GM21529 (cell line): ENCODE measurements at regions not wholly inside any gene's neighbourhood (a gene's known extent, or its start where the extent isn't known, plus 50 kb on each side); places are given as distances from the start of the nearest gene placed in this dataset.

ENCODE experiments used
- ATAC-seq: cut with Tn5 transposase; IDR thresholded peaks from one replicate; pipeline ENCODE4 v1.9.1; 2021; ENCODE audit not compliant: unreplicated experiment

DNA sequence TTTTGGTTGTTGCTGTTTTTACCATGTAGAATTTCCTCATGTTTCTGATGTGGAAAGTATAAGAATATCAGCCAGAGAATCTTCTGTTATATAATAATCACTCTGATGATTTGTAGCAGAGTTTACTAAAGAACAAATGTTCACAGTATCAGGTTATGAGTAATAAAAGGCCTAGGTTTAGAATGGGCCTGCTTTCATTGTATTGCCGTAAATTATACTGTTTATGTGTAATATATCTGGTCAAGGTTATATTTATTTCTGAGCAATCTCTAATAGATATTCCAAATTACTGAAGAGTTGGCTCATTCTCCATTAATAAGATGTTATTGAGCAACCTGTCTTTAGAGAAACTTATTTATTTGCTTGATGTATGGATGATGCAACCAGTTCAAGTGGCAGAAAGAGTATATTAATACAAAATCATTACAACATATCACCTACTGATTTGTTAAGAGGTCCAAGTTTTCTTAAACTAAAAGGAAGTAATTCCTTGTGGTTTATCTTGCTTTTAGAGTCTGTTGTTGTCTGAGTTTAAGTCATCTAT, 649.4 kb upstream of the CXADR start:
- no peak for ATAC-seq

DNA sequence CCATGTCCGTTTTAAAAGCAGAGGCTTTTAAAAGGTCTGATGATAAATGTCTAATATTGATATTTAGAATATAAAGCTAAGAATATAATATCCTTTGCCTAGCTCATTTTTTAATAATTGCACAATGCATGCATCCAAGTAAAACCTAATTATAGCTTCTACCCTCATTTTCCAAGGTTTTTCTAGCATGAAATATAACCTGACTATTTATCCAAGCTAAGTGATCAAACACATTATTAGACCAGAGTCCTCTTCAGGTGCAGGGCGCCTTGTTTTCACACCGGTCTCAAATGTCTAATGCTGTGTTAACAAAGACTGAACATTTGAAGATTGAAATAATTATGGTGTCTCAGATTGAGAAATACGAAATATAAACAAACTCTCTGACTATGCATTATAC, 648.9 kb upstream of the CXADR start:
- no peak for ATAC-seq

DNA sequence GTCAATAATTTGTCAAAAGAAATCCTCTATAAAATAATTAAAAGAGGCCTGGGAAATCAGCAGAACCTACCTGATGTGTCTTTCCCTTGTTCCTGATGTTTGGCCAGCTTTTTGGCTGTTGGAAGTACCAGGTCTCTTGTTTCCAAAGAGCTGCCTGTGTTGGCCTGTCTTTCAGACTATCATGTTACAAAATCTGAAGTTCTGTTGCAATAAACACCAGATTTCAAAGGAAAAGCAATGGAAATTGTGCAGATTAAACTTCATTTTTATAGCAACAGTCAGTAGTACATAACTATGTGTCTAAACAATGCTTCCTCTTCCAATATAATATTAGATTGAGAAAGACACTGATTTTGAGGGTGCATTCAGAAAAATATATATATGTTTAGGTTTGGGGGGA, 647.2 kb upstream of the CXADR start:
- ATAC-seq, result no peak

DNA sequence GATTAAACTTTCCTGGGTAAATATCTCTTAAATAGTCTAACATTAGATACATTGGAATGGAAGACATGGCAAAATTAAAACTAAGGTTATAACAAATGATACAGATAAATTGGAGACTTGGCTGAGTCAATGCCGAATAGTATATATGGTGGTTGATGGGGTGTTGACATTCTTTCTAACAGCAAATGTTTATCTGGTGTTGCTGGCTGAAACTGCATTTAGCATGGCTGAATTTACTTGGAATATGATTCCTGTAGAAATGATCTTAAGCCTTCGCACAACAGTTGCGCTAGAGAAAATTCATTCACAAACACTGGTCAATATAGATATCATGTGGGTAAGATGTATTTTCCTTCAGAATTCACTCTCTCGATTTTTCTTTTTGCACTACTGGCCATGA, 646.0 kb upstream of the CXADR start:
- no peak for ATAC-seq

DNA sequence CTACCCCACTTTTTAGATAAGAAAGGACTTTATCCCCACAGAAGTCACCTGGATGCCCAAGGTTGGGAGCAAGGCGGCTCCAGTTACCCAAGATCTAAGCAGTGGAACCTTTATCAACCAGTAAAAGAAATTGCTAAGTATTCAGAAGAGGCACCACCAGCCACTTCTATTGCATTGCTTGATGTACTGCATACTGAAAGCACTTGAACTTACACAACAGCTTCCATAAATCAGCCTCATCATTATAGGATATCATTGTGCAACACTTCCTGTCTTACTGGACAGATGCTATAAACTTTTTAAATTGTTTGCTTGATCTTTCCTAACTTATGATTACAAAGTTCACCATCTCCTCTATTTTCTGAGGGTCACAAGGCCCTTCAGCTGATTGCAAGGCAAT, 642.7 kb upstream of the CXADR start:
- no peak for ATAC-seq

DNA sequence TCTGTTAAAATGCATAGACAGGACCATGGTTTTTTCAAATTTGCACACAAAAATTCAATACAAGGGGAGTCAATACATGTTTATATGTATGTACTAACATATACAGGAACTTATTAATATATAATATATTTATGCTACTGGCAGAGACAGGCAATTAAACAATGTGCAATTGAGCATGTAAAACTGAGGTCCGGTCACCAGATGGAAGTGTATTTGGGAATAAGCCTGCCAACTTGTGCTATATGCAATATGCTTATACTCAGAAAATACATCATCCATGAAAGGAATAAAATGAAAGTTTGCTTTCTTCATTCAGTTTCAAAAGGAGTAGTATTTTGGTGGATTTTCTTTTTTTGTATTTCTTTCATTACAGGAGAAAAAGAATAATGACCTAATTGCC, 640.2 kb upstream of the CXADR start:
- ATAC-seq, result no peak

DNA sequence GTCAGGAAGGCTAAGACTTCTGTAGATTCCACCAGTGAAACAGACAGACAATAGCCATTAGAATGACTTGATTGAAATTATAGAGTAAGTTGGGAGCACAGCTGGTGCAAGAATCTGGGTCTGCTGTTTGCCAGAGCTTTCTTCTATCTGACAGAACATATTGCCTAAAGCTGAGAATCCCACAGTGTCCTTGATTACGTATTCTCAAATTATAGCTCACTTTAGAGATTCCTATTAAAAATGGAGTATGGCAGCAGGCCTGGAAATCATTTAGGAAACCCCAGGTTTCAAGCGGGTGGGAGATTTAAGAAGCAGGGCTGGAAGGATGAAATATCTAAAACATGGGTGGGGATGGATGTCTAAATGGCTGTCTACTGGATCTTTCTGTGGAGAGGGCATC, 639.7 kb upstream of the CXADR start:
- no peak for ATAC-seq

DNA sequence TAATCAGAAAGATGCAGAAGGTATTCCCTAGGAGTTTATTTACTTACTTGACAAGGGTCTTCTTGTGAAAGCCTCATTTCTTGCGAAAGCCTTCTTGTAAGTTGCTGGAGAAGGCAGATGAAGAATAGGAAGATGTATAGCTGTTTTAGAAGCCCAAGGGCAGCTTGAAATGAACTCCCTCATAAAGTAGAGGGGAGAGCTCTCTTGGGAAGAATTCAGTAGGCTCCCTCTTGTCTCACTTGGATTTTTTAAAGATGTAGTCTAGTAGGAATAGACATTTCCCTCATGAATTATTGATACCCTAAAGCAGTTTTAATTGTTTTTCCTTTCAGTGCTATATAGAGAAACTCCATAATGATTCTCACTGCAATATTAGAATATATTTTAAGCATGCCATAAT, 639.2 kb upstream of the CXADR start:
- no peak for ATAC-seq

DNA sequence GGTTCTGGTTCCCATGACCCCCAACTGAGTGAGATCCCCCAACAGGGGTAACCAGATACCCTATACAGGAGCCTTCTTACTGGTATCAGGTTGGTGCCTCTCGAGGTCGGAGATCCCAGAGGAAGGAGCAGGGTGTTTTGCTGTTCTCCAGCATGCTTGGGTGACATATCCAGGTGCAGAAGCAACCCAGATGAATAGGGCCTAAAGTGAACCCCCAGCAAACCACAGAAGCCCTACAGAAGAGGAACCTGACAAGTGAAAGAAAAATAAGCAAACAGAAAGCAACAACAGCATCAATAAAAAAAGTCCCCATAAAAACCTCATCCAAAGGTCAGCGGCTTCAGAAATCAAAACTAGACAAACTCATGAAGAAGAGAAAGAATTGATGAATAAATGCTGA, 633.4 kb upstream of the CXADR start:
- no peak for ATAC-seq

DNA sequence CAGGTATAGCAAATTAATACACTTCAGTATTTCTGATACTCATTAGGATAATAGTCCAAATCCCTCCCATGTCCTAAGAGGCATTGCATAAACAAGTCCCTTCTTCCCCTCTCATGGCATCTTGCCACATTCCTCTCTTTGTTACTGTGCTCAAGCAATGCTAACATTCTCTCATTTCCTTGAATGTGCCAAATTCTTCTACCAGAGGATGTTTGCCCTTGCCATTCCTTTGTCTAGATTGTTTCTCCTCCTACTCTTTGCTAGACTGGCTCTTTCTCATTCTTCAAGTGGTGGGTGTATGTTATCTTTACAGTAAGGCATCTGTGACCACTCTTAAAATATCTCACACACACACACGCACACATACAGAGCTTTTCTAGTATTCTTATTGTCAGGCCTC, 621.0 kb upstream of the CXADR start:
- no peak for ATAC-seq

DNA sequence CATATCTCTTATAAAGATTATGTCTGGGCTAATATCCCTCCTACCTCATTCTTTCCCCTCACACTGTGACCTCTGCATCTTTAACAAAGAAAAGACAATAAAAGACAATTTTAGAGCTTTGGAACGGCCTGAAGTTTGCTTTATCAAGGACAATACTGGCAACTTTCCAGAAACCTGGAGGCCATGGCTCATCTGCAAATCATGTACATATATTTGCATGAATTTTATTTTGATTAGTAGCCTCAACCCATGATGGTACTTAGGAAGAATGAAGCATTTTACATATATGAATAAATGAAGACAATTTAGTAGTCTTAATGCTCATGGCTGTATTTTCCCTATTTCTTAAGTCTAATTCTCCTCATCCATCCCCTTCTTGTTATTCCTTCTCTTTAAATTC, 612.2 kb upstream of the CXADR start:
- ATAC-seq, result no peak

DNA sequence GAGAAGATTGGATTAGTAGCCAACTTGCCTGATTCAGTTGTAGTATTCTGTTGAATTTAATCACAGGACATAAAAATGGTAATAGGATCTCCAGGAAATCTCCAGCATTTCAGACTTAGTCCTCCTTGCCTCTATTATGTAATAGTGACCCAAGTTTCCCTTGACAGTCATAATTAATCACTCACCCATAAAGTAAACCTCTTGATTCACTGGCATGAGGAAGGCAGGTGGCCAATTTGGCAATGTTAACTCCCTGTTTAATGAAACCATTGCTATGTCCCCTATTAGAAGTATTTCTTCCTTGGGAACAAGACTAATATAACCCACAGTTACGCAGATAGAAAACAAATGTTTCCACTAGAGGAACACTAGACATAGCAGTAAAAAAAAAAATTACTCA, 604.8 kb upstream of the CXADR start:
- ATAC-seq, result no peak

DNA sequence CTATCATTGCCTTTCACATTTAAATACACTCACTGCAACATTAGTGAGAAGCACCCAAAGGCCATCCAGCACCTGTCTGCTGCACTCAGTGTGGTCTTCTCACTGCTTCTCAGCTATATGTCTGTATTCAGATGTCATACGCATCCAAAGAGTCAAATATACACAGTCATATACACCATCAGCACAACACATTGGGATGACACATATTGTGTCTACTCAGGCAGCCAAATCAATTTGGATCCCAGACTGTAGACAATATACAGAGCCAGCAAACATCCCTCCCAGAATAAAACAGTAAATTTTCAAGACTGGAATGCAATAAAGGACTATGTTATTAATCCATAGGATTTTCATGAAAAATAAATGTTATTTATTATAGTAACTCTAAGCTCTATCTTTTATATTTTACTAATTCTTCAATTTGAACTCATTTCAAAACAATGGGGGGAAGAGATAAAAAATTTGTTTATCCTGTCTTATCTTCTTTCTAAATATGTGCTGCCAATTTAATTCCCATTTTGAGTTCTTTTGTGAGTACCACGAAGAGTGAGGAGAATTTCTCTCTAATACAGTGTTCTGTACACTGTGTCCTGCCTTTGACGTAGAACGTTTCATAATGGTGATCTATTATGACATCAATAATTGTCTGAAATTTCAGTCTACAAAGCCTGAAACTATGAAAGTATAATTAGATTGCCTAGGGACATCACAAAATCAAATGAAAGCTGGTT, 602.2 kb upstream of the CXADR start:
- no peak for ATAC-seq

DNA sequence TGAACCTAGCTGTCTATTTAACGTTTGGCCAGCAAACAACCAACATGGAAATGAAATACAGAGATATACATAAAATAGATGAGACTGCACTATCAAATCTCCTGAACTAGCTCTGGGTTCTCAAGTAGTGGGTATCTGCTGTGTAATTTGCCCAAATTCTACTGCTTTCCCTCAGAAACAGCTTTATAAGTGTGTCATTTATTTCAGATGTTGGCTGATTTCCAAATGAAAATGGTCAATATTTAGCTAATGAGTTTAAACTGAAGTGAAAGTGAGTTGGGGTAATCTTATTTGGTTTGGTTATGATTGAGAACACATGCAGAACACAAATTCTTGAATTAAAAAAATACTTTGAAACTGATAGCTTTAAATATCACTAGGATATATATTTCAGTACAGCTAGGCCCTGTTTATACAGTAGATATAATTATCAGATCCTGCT, 601.7 kb upstream of the CXADR start:
- ATAC-seq, result no peak

DNA sequence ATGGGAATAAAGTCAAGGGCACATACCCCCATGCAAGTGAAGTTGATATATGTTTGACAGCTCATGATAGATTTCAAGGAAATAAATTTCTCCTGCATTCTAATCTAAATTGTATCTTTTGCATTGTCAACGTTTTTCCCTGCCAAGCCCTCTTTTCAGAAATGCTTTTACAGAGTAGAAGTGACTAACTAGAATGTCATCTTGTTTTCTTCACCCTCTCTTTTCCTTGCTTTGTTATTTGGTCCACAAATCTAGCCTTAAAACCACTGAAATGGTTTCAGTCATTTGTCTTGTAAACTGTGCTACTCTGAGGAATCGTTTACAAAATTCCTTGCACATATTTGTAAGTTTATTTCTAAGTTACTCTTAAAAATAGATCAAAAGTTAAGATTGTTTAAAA, 600.8 kb upstream of the CXADR start:
- no peak for ATAC-seq

DNA sequence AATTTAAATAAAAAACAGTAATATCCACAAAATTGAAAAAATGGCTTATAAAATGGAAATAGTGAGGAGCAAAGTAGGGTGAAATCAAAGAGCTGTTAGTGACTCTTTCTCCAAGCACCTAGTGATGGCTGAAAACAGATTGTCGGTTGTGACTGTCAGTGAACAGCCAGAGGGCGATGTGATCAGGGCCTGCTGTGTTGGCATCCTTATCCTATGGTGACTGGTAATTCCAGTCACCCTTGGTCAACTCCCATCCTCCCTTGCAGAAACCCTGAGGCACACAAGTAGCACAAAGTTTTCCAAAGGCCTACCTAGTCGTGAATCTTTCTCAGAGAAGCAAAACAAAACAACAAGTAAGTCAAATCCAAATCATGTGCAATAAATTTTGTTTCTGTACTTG, 599.8 kb upstream of the CXADR start:
- no peak for ATAC-seq

DNA sequence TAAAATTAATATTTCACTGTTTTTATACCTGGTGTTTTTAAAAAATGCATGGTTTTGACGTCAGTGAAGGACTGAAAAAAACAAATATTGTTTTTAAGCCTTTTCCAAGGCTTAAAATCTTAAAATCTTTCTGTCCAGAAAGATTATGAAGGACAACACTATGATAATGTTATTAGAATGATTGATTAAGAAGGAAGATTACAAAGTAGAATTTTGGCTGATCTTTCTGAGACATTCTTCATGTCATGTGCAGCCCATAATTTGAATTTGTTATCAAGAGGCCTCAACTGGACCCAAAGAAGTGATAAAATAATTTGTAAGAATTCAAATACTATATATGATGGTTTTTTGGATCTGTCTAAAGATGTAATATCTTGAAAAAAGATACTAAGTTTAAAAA, 584.4 kb upstream of the CXADR start:
- ATAC-seq, result no peak

DNA sequence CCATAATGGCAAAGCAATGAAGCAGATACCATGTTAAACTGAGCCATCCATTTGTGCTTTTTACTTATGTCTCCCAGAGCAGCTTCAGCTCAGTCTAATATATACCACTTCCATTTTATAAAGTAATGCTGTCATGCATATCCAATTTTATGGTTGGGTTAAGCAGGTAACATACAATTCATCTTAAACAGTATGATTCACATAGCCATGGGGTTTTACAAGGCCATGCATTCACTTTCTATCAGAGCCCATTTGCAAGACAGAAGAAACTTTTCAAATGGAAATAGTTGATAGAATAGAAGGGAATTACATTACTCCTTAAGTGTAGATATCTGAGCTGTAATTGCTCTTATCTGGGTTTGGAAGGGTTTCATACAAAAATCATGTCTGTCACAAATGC, 580.5 kb upstream of the CXADR start:
- ATAC-seq, result no peak

DNA sequence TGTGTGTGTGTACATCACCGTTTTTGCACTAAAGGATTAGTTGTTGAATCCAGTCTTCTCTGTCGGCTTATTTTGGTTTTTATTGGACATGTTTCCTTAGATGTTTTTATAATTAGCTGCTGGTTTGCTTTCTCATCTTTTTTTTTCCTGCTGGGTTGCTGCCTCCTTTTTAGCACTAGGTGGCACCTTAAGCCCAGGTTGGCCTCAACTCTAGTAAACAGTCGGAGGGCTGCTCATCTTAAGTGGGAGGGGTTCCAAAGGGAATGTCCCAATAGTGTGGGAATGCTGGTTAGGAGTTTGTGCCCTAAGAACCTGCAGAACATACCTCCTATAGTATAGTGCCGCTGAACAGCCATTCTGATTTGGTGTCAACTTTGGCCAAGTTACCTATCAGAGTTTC, 570.1 kb upstream of the CXADR start:
- no peak for ATAC-seq

DNA sequence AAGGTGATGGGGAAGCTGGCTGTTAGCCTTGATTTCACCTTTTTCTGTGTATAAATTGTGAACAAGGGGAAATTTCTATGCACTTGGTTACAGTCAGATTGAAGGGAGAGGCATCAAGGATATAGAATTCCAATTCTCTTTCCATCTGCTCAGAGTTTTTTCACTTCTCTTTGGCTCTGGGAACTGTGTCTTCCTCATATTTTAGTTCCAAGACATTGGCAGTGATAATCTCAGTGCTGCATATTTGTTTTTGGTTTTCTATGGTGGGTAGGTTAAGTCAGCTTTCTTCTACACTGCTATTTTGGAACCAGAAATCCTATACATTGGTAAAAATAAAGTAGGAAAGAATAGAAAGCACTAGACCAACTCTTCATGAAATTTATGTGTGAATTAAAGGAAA, 569.6 kb upstream of the CXADR start:
- no peak for ATAC-seq

DNA sequence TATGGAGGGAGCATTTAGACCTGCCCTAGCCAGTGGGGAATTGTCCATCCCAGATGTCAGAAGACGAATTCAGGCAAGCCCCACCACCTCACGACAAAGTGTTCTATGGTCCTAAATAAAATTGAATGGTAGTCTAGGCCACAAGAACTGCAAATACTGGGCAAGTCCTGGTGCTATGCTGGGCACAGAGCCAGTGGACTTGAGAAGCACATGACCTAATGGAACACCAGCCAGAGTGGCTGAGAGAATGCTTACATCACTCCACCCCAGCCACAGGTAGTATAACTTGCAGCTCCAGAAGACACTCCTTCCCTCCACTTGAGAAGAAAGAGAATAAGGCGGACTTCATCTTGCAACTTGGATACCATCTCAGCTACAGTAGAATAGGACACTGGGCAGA, 567.3 kb upstream of the CXADR start:
- ATAC-seq, result no peak

DNA sequence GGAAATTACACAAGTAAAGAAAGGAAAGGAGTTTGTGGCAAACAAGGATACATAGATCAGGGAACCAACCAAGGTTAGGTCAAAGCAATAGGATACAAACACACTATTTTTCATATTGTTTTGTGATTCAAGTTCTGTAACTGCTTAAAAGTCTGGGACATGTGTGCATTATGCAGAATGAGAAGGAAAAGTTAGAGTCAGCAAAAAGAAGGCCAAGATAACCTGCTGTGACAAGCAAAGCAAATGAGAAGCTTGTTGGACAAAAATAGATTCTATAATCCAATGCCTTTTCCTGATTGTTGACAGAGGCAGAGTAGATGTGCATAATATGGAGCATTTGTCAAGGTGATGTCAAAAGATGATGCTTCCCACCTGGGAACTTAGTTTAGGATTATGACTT, 556.0 kb upstream of the CXADR start:
- no peak for ATAC-seq

DNA sequence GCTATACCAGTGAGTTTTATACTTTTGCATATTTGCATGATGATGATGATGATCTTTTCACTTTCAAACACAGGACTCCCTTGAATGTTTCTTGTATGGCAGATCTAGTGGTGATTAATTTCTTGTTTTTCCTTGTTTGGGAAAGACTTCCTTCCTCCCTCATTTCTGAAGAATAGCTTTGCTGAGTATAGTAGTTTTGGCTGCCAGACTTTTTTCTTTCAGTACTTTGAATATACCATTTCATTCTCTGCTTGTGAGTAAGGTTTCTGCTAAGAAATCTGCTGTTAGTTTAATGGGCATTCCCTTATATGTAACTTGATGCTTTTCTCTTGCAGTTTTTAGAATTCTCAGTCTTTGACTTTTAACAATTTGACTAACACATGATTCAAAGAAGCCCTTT, 547.4 kb upstream of the CXADR start:
- ATAC-seq, result no peak
